HG03135 (cell line): ENCODE measurements at regions not wholly inside any gene's neighbourhood (a gene's known extent, or its start where the extent isn't known, plus 50 kb on each side); places are given as distances from the start of the nearest gene placed in this dataset.

Experiments
- ATAC-seq: cut with Tn5 transposase; IDR thresholded peaks from one replicate; pipeline ENCODE4 v1.9.1; 2021; ENCODE audit warnings: mild to moderate bottlenecking, moderate library complexity; ENCODE audit not compliant: unreplicated experiment

DNA sequence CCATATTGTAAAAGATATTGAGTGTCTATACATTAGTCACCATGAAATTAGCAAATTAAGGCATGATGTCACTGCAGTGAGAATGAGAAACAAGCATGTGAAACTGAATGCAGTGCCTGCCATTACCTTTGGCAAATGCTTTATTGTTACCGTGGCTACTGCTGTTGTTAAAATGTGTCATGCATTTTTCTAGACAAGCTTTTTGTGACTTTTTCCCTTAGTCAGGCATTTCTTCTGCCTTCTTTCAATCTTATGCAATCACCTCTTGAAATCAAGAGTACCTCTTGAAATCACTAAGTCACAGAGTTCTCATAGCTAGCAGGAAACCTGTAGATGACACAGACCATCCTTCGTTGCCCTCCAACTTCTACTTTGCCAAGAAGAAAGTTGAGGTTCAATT, 461.7 kb upstream of the TENM4 start:
- no peak for ATAC-seq

- no peak for ATAC-seq
Observed at GRCh38 chr11:79897896-79898295, 457.1 kb upstream of the TENM4 start.

GRCh38 chr11:79896258-79896657, 455.4 kb upstream of the TENM4 start:
- ATAC-seq = no peak

GRCh38 chr11:79894111-79894510, 453.3 kb upstream of the TENM4 start:
- ATAC-seq = no peak

DNA sequence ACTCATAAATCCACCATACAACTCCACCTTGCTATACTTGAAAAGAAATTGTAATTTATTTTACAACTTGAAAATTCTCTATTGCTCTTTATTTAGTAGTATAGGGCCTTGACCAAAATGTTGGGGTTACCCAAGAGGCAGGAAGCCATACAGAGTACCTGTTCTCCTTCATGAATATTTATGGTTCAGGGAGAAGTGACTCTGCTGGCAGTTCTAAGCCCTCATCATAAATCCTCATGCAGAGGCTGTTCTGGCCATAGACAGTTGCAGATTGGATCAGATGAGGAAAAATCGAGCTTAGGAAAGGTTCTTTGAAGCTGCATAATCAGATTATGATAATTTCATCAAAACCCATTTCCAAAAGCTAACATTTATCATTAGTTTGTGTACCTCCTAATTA, 449.4 kb upstream of the TENM4 start:
- ATAC-seq = no peak

GRCh38 chr11:79864882-79865281, 424.1 kb upstream of the TENM4 start:
- ATAC-seq = no peak

DNA sequence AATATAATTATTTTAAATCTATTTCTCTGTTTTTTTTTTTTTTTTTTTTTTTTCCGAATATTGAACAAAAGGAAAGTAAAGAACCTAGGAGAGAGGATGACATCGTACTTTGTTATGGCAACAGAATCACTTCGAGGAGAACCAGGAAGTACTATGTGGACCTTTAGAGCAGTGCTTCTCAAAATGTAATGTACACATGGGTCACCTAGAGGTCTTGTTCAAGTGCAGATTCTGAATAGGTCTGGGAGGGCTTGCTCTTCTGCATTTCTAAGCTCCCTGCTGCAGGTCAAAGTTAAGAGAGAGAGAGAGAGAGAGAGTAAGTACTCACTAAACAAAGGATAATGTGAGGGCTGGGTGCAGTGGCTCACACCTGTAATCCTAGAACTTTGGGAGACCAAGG, 419.5 kb upstream of the TENM4 start:
- ATAC-seq = no peak

DNA sequence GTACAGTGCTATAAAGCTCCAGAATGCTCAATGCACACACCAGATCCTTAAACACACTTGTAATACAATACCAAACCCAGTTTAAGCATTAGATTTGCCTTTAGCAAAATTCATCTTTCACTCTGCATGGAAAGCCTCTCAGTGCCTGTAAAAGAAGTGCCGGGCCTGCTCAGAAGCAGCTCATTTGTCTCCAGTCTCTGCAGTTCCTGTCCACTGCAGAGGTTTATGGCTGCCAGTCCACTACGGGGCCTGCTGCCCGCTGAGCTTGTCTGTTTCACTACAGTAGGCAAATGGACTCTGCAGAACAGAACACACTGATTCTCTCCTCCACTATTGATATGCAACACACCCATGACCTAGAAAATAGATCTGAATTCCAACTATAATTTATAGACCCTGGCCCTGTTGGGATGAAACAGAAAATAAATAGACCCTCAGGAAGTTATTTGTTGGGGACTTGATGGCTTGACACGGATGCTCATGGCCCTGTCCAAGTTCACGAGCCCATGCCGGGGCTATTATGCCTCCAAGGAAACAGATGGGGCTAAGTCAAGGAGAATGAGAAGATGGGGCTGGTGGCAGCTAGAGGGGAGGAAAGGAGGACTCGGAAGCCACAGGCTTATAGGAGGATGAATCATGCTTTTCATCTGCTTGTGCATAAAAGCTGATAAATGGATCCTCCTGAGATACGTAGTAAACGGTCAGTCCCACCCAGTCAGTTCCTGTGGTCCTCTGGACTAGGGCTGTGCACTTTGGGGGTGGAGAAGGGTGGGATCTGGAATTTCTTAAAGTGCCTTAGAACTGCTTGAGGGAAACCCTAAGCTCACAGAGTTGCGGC, 416.8 kb upstream of the TENM4 start:
- no peak for ATAC-seq

DNA sequence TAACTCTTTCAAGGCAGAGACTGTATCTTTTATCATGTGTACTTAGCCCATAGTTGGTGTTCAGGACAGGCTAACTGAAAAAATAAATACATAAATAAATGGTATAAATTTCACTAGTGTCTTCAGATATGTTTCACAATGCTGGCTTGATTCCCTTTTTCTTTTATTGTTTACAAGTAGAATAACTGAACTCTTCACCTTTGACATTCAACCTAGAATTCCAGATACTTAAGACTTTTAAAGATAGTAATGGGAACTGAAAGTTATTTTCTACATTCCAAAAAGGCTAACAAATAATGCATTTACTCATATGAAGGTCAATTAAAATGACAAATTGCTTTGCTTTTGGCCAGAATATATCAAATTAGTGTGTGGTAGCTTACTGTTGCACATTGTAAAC, 411.3 kb upstream of the TENM4 start:
- ATAC-seq = no peak

GRCh38 chr11:79845002-79845709, 404.3 kb upstream of the TENM4 start:
- ATAC-seq = no peak

- ATAC-seq = no peak
Observed at GRCh38 chr11:79834015-79834414, 393.2 kb upstream of the TENM4 start.

DNA sequence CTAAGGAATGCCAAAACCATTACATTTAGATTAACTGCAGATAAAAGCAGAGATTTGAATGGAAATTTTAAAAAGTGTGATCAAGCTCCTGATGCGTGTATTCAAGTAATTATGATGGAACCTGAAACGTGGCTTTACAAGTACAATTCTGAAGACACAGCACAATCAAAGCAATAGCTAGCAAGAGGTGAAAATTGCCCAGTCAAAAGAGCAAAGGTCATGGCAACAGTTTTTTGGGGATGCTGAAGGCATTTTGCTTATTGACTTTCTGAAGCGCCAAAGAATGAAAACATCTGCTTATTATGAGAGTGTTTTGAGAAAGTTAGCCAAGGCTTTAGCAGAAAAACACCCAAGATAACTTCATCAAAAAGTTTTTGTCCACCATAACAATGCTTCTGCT, 389.6 kb upstream of the TENM4 start:
- ATAC-seq = no peak

GRCh38 chr11:79829891-79830290, 389.1 kb upstream of the TENM4 start:
- ATAC-seq = no peak

DNA sequence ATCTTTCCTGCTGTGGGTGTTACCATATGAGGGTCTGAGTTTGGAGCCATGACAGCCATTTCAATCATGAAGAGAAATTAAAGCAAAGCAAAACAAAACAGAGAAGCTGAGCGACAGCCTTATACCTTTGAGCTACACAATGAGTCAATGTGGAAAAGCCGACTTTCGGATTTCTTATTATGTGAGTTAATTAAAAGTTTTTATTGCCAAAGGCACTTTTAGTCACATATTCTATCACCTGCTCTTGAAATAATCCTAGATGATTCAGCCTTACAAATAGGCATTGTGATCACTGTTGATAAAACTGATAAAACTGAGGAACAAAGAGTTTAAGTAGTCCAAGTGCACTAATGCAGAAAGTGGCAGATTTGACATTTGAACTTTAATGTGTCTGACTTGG, 381.9 kb upstream of the TENM4 start:
- ATAC-seq = no peak

GRCh38 chr11:79813551-79813950, 372.7 kb upstream of the TENM4 start:
- ATAC-seq = no peak

- no peak for ATAC-seq
Observed at GRCh38 chr11:79809487-79809886, 368.7 kb upstream of the TENM4 start.

GRCh38 chr11:79807506-79807905, 366.7 kb upstream of the TENM4 start:
- no peak for ATAC-seq

- ATAC-seq = no peak
Observed at GRCh38 chr11:79796704-79797103, 355.9 kb upstream of the TENM4 start.

GRCh38 chr11:79794484-79795393, 353.9 kb upstream of the TENM4 start:
- no peak for ATAC-seq

- ATAC-seq = no peak
Observed at GRCh38 chr11:79794057-79794456, 353.2 kb upstream of the TENM4 start.

- no peak for ATAC-seq
Observed at GRCh38 chr11:79786961-79787360, 346.1 kb upstream of the TENM4 start.
